GM21528 (cell line): ENCODE measurements at regions not wholly inside any gene's neighbourhood (a gene's known extent, or its start where the extent isn't known, plus 50 kb on each side); places are given as distances from the start of the nearest gene placed in this dataset.
A peak's percentile ranks its signal among the peaks of the same experiment; 100 is the strongest.
"Not testable (repeated sequence)": the region's sequence is repeated elsewhere in the genome, so short reads cannot be mapped to it uniquely, and the experiment has no call there.

Experiments
- ATAC-seq: cut with Tn5 transposase; IDR thresholded peaks from one replicate; pipeline ENCODE4 v1.9.1; 2021; ENCODE audit warnings: mild to moderate bottlenecking, moderate library complexity; ENCODE audit not compliant: unreplicated experiment, low FRiP score

- ATAC-seq = no peak
These were observed 308.2 kb upstream of the GOT2 start for GRCh38 chr16:59042301-59042700.

- no peak for ATAC-seq
These were observed 305.1 kb upstream of the GOT2 start for GRCh38 chr16:59039066-59039720.

GRCh38 chr16:59030923-59031485 lies 296.9 kb upstream of the GOT2 start:
- no peak for ATAC-seq

DNA sequence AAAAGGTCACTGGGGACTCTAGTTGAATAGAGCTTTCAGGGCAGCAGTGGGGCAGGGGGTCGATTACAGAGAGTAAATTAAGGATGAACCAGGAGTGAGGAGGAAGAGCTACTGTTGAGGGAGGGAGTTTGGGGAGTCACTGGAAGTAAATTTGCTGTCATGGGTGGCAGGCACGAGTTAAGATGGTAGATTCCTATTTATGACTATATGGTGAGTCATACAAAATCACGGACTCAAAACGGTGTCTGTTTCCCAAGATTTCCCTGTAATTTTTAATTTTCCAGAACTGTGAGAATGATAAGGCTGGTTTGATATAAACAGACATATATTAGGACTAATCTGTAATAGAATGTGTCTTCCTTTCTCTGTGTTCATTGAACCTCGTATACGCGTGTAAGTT lies 287.6 kb upstream of the GOT2 start:
- ATAC-seq = no peak

DNA sequence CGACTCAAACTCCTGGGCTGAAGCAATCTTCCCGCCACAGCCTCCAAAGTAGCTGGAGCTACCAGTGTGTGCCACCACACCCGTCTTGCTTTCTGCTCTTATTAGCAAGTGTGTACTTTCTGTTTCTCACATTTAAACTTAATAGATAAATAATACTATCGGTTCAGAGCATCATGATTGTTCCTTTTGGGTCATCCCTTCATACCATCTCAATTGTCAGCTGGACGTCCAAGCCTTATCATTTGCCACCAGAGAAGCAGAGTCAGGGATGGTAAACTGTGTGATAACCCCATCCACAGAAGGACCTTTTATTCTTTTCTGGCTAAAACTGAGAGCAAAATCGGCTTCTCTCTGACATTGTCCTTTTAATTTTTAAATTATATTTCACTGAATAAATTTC lies 279.8 kb upstream of the GOT2 start:
- no peak for ATAC-seq

DNA sequence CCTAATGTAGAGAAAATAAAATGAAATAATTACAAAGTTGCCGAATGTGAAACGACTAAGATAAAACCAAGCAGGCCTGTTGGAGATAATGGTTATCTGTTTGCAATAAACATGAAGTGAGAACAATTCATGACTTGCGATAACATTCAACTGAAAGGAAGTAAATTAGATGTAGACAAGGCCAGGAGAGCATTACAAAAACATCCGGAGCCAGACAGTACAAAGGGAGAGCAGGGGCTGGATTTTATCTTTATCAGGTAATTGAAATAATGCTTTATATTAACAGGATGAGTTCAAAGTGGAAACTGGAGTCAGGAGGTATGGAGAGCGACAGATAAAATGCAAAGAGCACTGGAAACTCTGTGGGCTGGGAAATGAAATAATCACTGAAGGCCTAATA lies 265.6 kb upstream of the GOT2 start:
- no peak for ATAC-seq

GRCh38 chr16:58992755-58993154 lies 258.6 kb upstream of the GOT2 start:
- ATAC-seq = not testable (repeated sequence)

GRCh38 chr16:58983181-58983965 lies 249.3 kb upstream of the GOT2 start:
- ATAC-seq = not testable (repeated sequence)

- ATAC-seq = peak; percentile 78
These were observed 236.7 kb upstream of the GOT2 start for GRCh38 chr16:58970775-58971174.

DNA sequence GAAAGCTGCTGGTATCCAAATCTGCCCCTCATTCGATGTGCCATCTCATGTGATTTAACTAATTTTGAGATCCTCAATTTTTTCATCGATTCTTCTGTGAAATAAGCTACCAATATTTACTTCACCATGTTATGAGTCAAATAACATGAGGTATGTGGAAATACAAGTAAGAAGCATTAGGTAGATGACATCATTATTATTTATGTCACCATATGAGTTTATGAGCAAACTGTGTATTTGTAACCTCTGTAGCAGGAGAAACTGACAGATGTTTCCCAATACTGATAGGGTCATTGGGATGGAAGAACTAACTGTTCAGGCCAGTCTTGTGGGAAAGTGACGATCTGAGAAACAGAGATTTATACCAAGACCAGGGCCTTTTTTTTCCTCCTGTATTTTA lies 229.4 kb upstream of the GOT2 start:
- no peak for ATAC-seq

DNA sequence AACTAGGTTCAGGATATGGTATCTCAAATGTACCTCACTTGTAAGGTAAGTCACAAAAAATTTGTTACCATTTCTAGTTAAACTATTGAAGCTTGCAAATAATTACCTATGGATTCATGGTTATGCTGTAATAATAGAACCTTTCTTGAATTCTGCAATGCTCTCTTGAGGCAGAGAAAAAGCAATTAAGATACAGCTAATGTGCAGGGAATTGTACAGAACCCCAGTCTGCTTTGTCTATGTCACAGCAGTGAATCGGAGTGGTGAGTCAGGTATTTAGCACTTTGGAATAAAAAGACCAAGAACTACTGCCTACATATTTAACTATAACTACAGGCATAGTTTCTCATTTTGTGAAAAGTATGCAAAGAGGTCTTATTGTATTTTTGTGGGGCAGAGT lies 228.7 kb upstream of the GOT2 start:
- no peak for ATAC-seq

DNA sequence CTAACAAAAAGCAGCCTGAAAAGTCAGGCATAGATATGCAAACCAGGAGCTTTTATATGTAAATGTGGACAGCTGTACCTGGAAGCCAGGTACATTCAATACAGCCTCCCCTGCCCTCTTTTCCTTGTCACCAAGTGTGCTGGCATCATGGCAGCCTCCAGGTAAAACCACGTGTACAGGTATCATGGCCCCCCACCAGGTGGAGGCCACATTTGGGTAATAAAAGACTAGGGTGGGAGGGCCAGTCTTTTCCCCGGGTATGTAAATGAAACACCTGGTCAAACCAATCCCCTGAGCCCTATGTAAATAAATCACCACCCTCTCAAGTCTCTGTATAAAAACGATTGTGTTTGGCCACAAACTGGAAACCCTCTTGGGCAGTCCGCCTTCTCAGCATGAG lies 226.4 kb upstream of the GOT2 start:
- ATAC-seq = no peak

GRCh38 chr16:58960034-58960433 lies 225.9 kb upstream of the GOT2 start:
- no peak for ATAC-seq

DNA sequence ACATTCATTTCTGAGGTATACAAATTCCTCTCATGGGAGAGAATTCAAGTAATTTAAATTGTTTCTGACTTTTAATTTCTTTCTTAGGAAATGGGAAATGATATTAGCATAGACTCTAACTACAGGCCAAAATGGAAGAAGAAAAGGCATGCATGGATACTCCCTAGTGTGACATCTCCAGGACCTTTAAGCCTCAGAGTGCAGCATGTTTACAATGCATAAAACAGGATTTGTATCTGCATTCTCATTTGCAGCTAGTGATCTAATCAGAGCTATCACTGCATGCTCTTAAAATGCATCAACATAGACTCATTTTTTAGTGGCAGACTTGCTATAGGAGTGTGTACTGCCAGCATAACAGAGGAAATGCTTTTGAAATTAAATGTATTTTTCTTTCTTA lies 224.6 kb upstream of the GOT2 start:
- no peak for ATAC-seq

DNA sequence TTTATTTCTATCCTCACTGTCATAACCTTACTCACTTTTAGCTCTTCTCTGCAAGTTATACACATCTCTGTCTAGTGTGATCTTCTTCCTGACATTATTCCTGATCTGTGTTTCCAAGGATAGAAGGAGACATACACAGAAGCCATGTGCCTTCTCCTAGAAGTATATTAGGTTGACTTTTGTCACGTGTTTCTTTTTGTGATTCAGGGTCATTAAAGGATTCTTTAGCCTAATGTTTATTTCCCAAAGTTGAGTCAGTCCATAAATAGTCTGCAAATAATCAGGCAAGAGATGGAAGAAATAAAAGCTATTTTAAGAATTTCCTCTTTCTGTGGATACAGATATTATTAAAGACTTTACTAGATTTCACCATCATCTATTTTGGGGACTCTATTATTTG lies 214.1 kb upstream of the GOT2 start:
- ATAC-seq = no peak

- ATAC-seq = no peak
These were observed 206.5 kb upstream of the GOT2 start for GRCh38 chr16:58940609-58941008.

DNA sequence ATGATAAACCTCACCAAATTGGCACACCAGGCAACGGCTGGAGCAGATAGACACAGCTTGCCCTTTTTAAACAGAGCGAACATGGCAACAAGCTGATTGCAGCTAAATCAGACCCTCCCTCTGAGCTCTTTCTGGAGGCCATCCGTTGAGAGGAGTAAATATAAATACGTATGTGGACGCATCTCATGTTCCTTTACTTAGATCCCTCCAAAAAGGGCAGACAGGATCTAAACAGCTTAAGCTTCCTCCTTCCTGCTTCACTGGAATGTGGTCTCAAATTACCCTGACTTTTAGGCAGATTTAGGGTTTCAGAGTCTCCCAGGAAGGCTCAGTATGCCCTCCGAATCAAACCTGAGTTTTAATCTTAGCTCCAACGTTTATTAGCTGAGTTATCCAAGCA lies 204.7 kb upstream of the GOT2 start:
- ATAC-seq = no peak

DNA sequence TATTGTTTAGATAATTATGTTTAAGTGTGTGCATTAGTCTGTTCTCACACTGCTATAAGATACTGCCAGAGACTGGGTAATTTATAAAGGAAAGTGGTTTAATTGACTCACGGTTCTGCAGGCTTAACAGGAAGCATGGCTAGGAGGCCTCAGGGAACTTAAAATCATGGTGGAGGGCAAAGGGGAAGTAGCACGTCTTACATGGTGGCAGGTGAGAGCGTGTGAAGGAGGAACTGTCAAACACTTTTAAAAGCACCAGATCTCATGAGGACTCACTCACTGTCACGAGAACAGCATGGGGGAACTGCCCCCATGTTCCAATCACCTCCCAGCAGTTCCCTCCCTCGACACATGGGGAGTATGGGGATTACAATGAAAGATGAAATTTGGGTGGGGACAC lies 203.5 kb upstream of the GOT2 start:
- no peak for ATAC-seq

DNA sequence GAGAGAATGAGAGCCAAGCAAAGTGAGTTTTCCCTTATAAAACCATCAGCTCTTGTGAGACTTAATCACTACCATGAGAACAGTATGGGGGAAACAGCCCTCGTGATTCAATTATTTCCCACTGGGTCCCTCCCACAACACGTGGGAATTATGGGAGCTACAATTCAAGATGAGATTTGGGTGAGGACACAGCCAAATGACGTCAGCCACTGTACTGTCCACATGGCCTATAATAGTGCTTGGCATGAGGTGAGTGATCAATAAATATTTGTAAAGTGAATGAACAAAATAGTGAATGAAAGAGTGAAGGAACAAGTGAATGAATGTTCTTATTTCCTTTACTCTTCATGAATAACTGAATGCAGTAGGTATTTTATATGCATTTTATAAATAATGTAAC lies 199.1 kb upstream of the GOT2 start:
- ATAC-seq = no peak

DNA sequence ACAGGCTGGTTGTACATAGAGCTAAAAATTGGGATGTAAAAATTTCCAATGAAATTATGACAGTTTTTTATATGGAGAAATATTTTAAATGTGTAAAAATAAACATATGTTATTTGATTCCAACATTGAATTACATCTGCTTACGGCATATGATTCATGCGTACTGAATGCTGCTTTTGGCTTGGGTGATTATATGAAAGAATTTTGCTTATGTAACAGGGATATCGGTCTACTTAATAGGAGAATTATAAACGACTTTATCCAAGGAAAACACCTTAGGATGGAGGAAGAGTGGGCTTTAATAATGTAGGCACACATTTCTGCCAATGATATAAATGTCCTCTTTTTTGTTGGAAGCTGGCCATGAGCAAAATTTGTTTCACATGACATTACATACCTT lies 197.3 kb upstream of the GOT2 start:
- no peak for ATAC-seq

DNA sequence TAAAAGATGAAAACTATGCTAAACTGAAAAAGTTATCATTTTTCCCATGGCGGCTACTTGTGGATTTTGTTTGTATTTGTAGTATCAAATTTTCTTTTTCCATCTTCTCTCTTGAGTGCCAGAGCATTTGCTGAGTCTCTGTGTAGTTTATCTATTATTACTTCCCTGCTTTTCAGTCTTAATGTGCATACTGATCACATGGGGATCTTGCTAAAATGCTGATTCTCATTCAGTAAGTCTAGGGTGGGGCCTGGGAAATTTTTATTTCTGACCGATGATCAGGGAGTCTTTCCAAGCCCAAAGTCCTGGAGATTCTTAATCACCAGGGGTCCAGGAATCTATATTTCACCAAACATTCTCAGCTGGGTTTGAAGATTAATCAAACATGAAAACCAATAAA lies 189.0 kb upstream of the GOT2 start:
- no peak for ATAC-seq

DNA sequence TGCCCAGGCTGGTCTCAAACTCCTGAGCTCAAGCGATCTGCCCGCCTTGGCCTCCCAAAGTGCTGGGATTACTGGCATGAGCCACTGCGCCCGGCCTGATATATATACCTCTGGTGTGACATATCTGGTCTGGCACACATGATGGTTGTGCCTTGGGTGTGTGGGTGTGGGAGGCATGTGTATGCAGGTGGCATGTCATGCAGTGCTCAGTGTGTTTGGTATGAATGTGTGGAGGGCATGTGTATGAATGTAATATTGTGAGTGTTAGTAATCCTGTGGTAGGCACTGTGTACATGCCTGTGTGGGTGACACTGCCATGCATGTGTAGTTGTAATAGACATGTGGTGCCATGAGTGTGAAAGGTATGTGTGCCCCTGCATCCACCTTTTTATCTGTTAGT lies 179.3 kb upstream of the GOT2 start:
- ATAC-seq = no peak
